OCI-LY3 (cell line): ENCODE measurements at regions not wholly inside any gene's neighbourhood (a gene's known extent, or its start where the extent isn't known, plus 50 kb on each side); places are given as distances from the start of the nearest gene placed in this dataset.

Source experiments
- H2AFZ ChIP-seq: fragments of 200-600, 300-600 bp; shearing (Covaris generic); 2 replicates; pipeline ENCODE4 v1.6.0; 2014; ENCODE audit warnings: antibody characterized with exemption, low read depth, low read length
- H3K27ac ChIP-seq: fragments of 200-600, 300-600 bp; sonication (generic); 2 replicates; pipeline ENCODE4 v1.5.1; 2014; ENCODE audit warnings: mild to moderate bottlenecking, low read length, moderate library complexity, mixed read lengths
- H3K27me3 ChIP-seq: fragments of 200-600, 300-600 bp; sonication (generic); 2 replicates; pipeline ENCODE4 v1.6.1; 2014; ENCODE audit warnings: low read depth, low read length, mixed read lengths
- H3K36me3 ChIP-seq: fragments of 200-600, 300-600 bp; sonication (generic); replicated peaks from 2 replicates; pipeline ENCODE3; 2014; ENCODE audit warnings: low read depth, low read length, mixed read lengths
- H3K4me1 ChIP-seq: fragments of 300-600, 200-600 bp; sonication (generic); 2 replicates; pipeline ENCODE4 v1.6.1; 2014; ENCODE audit warnings: low read length, mixed read lengths
- H3K4me2 ChIP-seq: fragments of 200-600, 300-600 bp; sonication (generic); 2 replicates; pipeline ENCODE4 v1.6.1; 2014; ENCODE audit warnings: low read length, mixed read lengths
- H3K4me3 ChIP-seq: fragments of 300-600, 200-600 bp; sonication (generic); 2 replicates; pipeline ENCODE4 v1.5.1; 2014; ENCODE audit warnings: antibody characterized with exemption, mild to moderate bottlenecking, low read length, moderate library complexity
- H3K79me2 ChIP-seq: fragments of 300-600, 200-600 bp; shearing (Covaris generic); 2 replicates; pipeline ENCODE4 v1.6.1; 2014; ENCODE audit warnings: mild to moderate bottlenecking, low read length, mixed read lengths
- H3K9ac ChIP-seq: fragments of 300-600, 200-600 bp; shearing (Covaris generic); 2 replicates; pipeline ENCODE4 v1.6.0; 2014; ENCODE audit warnings: mild to moderate bottlenecking, low read length, moderate library complexity
- H3K9me3 ChIP-seq: fragments of 200-600, 300-600 bp; shearing (Covaris generic); 2 replicates; pipeline ENCODE4 v1.6.1; 2014; ENCODE audit warnings: low read length, mixed read lengths; ENCODE audit not compliant: insufficient read depth
- H4K20me1 ChIP-seq: fragments of 200-600, 300-600 bp; sonication (generic); 2 replicates; pipeline ENCODE4 v1.6.1; 2016; ENCODE audit warnings: low read length, mixed read lengths; ENCODE audit not compliant: insufficient read depth
- EZH2phosphoT487 ChIP-seq: fragments of 200-600 bp; shearing (Covaris generic); IDR thresholded peaks from 2 replicates; pipeline ENCODE4 v1.6.1; 2018; ENCODE audit warnings: antibody characterized with exemption, mixed run types, low read depth
- TF ChIP-seq, protein P1 (sequence below): fragments of 200-600, 300-600 bp; sonication (generic); IDR thresholded peaks from 2 replicates; pipeline ENCODE4 v1.5.1; 2014; ENCODE audit warnings: antibody characterized with exemption, low read length, low read depth

DNA sequence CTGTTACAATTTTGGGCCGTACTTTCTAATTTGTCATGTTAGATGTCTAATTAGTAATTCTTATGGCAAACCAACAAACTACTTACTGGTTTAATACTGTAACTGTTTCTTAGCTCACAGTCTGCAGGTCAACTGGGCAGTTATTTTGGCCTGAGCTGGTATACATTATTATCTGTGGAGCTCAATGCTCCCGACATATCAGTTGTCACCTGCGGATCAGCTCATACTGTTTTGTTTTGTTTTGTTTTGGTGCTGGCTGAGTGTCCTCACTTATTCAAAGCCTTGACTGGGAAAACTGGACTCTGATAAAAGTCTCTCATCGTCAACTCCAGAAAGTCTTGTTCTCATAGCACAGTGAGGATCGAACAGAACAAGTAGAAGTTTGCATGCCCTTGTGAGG lies 1060.6 kb upstream of the CDH8 start:
- Histone ChIP-seq H3K79me2 (no peaks in the 10 kb centered on the region), H3K4me2 (no peak overlapping the region), H3K4me3 (no peak overlapping the region), H3K36me3 (no peaks in the 10 kb centered on the region), H2AFZ (no peak overlapping the region), H3K4me1 (no peaks in the 10 kb centered on the region), H3K27ac (no peak overlapping the region), H3K9ac (no peak overlapping the region), H4K20me1 (no peaks in the 10 kb centered on the region), H3K27me3 (no peaks in the 10 kb centered on the region), H3K9me3 (no peaks in the 10 kb centered on the region)
- TF ChIP-seq, protein P1, sequence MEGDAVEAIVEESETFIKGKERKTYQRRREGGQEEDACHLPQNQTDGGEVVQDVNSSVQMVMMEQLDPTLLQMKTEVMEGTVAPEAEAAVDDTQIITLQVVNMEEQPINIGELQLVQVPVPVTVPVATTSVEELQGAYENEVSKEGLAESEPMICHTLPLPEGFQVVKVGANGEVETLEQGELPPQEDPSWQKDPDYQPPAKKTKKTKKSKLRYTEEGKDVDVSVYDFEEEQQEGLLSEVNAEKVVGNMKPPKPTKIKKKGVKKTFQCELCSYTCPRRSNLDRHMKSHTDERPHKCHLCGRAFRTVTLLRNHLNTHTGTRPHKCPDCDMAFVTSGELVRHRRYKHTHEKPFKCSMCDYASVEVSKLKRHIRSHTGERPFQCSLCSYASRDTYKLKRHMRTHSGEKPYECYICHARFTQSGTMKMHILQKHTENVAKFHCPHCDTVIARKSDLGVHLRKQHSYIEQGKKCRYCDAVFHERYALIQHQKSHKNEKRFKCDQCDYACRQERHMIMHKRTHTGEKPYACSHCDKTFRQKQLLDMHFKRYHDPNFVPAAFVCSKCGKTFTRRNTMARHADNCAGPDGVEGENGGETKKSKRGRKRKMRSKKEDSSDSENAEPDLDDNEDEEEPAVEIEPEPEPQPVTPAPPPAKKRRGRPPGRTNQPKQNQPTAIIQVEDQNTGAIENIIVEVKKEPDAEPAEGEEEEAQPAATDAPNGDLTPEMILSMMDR = no peak
- TF ChIP-seq EZH2phosphoT487 = no peak

DNA sequence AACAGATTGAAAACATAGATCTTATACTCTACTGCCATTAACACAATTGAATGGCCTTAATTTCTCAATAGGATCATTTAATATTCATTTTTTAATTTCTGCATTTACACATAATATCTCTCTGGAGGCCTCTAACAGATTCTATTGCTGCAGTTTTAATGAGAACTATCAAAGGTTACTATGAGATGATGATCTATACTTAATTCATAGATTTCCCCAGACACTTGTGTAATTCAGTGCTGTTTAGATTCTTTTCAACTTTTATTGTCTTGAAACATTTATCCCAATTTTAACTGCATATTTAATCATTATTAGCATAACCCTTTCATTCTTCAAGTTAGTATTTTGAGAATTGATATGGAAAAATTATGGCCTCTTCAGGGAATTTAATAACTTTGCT lies 1056.5 kb upstream of the CDH8 start:
- H3K4me2 ChIP-seq = no peak overlapping the region
- no peaks in the 10 kb centered on the region for H3K79me2 ChIP-seq
- no peak overlapping the region for H2AFZ ChIP-seq
- no peaks in the 10 kb centered on the region for H3K27me3 ChIP-seq
- no peak for TF ChIP-seq EZH2phosphoT487
- TF ChIP-seq, protein P1 = no peak
- H3K27ac ChIP-seq = no peak overlapping the region
- no peaks in the 10 kb centered on the region for H3K36me3 ChIP-seq
- no peak overlapping the region for H3K4me3 ChIP-seq
- no peak overlapping the region for H3K9ac ChIP-seq
- H4K20me1 ChIP-seq = no peaks in the 10 kb centered on the region
- no peaks in the 10 kb centered on the region for H3K4me1 ChIP-seq
- H3K9me3 ChIP-seq = no peaks in the 10 kb centered on the region

DNA sequence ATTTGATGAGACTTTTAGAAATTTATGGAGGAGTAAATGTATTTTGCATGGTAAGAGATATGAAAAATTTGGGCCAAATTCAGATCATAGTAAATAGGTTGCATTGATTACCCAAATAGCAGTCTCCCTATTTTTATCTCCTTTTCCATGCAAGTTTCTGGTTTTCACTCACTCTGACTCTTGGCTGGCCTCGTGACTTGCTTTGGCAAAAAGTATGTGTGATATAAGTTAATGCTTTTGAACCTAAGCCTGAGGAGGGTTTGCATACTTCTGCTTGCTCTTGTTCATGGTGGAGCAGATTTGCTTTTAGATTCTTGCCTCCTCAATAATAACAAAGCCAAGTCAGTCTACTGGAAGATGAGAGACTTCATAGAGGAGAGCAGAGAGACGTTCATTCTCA lies 1045.9 kb upstream of the CDH8 start:
- Histone ChIP-seq H3K9me3 (no peaks in the 10 kb centered on the region), H2AFZ (no peak overlapping the region), H3K36me3 (no peaks in the 10 kb centered on the region), H3K9ac (no peak overlapping the region), H3K4me1 (no peaks in the 10 kb centered on the region), H3K4me3 (no peak overlapping the region), H3K79me2 (no peaks in the 10 kb centered on the region), H3K27ac (no peak overlapping the region), H3K4me2 (no peak overlapping the region), H3K27me3 (no peaks in the 10 kb centered on the region), H4K20me1 (no peaks in the 10 kb centered on the region)
- no peak for TF ChIP-seq EZH2phosphoT487
- TF ChIP-seq, protein P1 = no peak

DNA sequence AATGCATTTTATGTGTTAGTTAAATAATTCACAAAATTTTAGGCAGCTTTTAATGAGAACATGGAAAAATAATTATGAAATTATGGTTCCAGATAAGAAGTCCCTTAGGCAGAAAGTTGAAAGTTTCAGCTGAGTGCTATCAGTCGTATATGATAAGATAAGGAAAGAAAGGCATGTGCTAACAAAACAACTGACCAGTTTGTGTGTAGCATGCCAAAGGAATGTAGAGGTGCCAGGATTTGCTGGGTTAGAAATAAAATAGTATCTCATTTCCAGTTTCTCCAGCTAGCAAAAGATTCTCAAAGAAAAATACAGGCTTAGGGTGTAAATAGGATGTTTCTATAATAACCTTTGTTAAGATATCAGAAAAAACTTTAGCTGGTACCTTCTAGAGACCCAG lies 1044.5 kb upstream of the CDH8 start:
- Histone ChIP-seq H3K27me3 (no peaks in the 10 kb centered on the region), H2AFZ (no peak overlapping the region), H3K9ac (no peak overlapping the region), H3K27ac (no peak overlapping the region), H4K20me1 (no peaks in the 10 kb centered on the region), H3K9me3 (no peaks in the 10 kb centered on the region), H3K36me3 (no peaks in the 10 kb centered on the region), H3K4me3 (no peak overlapping the region), H3K4me1 (no peaks in the 10 kb centered on the region), H3K79me2 (no peaks in the 10 kb centered on the region), H3K4me2 (no peak overlapping the region)
- TF ChIP-seq, protein P1 = no peak
- TF ChIP-seq EZH2phosphoT487 = no peak
